ENCODE measurements at regions not wholly inside any gene's neighbourhood (a gene's known extent, or its start where the extent isn't known, plus 50 kb on each side); places are given as distances from the start of the nearest gene placed in this dataset.

DNA sequence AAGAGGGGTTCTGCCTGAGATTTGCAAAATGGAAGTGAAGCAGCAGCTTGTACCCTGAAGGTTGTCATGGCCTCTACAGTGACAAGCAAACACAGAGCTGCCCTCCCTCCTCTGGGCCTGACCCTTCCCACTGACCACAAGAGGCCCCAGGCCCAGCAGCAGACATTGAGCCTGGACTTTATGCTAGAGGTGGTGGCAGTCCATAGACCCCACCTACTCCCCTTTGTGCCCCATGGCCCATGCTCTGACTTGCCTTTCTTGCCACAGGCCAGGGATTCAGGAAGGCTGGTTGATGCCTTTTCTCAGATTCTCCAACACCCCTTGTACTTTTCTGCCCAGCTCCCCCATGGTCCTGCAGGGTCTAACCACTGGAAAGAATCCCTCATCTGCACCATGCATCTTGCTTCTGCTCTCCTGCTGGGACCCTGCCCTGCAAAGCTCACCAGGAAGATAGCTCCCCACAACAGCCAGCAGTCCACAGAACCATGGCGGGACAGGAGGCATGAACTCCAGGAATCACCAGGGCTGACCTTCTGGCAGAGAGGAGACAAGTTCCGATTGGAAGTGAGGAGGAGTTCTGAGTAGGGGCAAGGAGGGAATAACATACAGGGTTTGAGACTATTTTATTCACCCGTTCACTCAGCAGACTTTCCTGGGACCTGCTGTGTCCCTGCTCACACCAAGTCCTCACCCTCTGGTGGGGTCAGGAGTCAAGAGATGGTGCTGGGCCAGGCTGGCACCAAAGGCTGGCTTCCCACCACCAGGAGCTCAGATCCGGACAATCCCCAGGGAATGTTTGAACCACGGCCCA lies 263.8 kb downstream of the SYK start:
- TF ChIP-seq NANOG (IDR thresholded peaks at IDR 0.05; ENCODE audit: insufficient read depth, low read depth, low read length, poor library complexity, severe bottlenecking), result no peak
- TF ChIP-seq CHD1 (IDR thresholded peaks at IDR 0.05; ENCODE audit: low read depth, low read length), result no peak
- TF ChIP-seq JUN (IDR thresholded peaks at IDR 0.05; ENCODE audit: low read depth, low read length), result no peak
- no peak for TF ChIP-seq EP300 (IDR thresholded peaks at IDR 0.05; ENCODE audit: borderline replicate concordance in 1 of 2, low read depth in 2 of 2, low read length in 2 of 2)
- TF ChIP-seq, protein P1, sequence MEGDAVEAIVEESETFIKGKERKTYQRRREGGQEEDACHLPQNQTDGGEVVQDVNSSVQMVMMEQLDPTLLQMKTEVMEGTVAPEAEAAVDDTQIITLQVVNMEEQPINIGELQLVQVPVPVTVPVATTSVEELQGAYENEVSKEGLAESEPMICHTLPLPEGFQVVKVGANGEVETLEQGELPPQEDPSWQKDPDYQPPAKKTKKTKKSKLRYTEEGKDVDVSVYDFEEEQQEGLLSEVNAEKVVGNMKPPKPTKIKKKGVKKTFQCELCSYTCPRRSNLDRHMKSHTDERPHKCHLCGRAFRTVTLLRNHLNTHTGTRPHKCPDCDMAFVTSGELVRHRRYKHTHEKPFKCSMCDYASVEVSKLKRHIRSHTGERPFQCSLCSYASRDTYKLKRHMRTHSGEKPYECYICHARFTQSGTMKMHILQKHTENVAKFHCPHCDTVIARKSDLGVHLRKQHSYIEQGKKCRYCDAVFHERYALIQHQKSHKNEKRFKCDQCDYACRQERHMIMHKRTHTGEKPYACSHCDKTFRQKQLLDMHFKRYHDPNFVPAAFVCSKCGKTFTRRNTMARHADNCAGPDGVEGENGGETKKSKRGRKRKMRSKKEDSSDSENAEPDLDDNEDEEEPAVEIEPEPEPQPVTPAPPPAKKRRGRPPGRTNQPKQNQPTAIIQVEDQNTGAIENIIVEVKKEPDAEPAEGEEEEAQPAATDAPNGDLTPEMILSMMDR (IDR thresholded peaks at IDR 0.05; ENCODE audit: control extremely low read depth in 1 of 3, insufficient read depth in 1 of 3, low read depth in 1 of 3, low read length in 3 of 3), result no peak
- TF ChIP-seq SIN3A (conservative IDR thresholded peaks at IDR 0.05 in 1 of 2, IDR thresholded peaks at IDR 0.05 in 1 of 2; ENCODE audit: low read depth in 1 of 2, low read length in 2 of 2), result no peak
- no peak for TF ChIP-seq TAF1 (IDR thresholded peaks at IDR 0.05; ENCODE audit: low read depth, low read length)
- TF ChIP-seq EZH2 (IDR thresholded peaks at IDR 0.05; ENCODE audit: low read depth, low read length, severe bottlenecking), result no peak
